GM10266 (cell line): ENCODE measurements at regions not wholly inside any gene's neighbourhood (a gene's known extent, or its start where the extent isn't known, plus 50 kb on each side); places are given as distances from the start of the nearest gene placed in this dataset.

ENCODE experiments used
- DNase-seq: peaks from one replicate; pipeline ENCODE4 v3.0.0; 2012; ENCODE audit errors: extremely low spot score
- CTCF ChIP-seq: IDR thresholded peaks from 2 replicates; pipeline ENCODE4 v1.5.1; 2012; ENCODE audit warnings: mild to moderate bottlenecking, low read depth; ENCODE audit not compliant: control insufficient read depth, insufficient read depth; ENCODE audit errors: missing control alignments

GRCh38 chr16:59997706-59998105, 1263.6 kb upstream of the GOT2 start:
- no peak for DNase-seq
- TF ChIP-seq CTCF = no peak

DNA sequence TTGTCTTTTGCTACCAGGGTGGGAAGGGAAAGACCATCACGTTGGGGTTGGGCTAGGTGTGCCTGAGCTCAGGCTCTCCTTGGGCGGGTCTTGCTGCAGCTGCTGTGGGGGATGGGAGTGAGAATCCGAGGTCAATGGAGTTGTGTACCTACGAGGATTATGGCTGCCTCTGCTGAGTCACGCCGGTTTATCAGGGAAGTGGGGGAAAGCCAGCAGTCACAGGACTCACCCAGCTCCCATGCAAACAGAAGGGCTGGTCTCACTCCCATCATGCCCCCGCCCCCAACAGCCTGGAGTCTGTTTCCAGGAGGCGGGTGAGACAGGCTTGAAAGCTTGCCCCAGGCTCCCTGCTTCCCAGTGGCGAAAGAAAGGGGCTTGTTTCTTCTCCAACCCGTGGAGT, 1259.0 kb upstream of the GOT2 start:
- DNase-seq = no peak
- no peak for TF ChIP-seq CTCF

GRCh38 chr16:59991171-59991570, 1257.1 kb upstream of the GOT2 start:
- DNase-seq = no peak
- TF ChIP-seq CTCF = no peak

GRCh38 chr16:59988591-59988990, 1254.5 kb upstream of the GOT2 start:
- no peak for DNase-seq
- TF ChIP-seq CTCF = no peak

DNA sequence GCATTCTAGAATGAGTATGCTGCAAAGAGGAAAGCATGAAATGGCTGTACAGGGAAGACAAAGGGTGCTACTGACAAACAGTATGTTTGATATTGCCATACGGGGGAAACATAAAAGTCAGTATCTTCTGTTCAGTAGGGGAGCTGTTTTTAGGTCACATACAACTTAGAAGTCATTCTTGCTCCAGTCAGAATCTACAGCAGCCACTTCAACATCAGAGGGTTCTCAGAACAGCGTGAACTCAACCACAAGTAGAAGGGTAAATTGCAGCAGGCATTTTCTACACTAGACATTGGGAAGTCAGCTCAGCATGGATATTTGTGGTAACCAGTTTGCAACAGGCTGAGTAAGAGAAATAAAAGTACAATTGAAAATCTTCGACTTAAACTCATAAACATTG, 1241.8 kb upstream of the GOT2 start:
- TF ChIP-seq CTCF = no peak

GRCh38 chr16:59973966-59974365, 1239.8 kb upstream of the GOT2 start:
- TF ChIP-seq CTCF = no peak
- no peak for DNase-seq

More for the DNA sequence above, 1241.8 kb upstream of the GOT2 start:
- DNase-seq = no peak

DNA sequence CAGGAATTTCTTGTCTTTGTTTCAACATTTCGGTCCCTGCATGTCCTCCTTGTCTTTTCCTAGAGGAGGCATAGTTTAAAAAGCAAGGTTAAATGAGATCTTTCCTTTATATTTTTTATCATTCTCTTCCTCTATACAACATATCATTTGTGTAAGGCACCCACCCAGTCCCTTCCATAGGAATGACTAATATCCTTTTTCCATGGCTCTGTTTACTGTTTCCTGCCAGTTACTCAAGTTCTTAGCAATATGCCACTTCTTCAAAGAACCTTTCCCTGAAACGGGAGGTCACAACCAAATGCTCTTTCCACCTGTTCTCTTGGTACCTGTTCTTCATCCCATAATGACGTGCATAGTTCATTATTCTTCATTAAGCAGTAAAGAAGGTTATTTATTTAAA, 1237.1 kb upstream of the GOT2 start:
- no peak for TF ChIP-seq CTCF
- no peak for DNase-seq
